HG03521 (cell line): ENCODE measurements at regions not wholly inside any gene's neighbourhood (a gene's known extent, or its start where the extent isn't known, plus 50 kb on each side); places are given as distances from the start of the nearest gene placed in this dataset.
A peak's percentile ranks its signal among the peaks of the same experiment; 100 is the strongest.

Source experiments
- ATAC-seq: cut with Tn5 transposase; IDR thresholded peaks from one replicate; pipeline ENCODE4 v1.9.1; 2021; ENCODE audit warnings: mild to moderate bottlenecking, moderate library complexity; ENCODE audit not compliant: unreplicated experiment

DNA sequence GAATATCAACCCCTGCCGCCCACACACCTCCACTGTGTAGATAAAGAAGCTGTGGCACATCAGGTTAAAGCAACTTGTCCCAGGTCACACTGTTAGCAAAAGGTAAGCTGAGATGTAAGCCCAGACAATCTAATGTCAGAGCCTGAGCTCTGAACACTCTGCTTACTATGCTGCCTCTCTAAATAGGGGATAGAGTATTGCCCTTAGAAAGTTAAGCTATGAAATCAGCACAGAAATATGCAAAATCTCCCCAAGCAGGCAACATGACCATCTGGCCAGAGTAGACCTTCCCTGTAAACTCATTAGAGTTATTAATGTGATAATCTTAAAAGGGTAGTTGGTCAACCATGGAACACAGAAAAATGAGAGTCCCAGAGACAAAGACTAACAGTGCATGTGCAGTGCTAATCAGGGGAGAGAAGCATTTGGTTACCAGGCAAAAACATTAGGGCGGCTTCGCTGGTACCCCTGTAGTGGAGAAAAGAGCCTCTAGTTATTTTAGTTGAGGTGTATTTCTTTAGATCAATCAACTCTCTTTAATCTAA lies 171.0 kb downstream of the BTG1 start:
- no peak for ATAC-seq

DNA sequence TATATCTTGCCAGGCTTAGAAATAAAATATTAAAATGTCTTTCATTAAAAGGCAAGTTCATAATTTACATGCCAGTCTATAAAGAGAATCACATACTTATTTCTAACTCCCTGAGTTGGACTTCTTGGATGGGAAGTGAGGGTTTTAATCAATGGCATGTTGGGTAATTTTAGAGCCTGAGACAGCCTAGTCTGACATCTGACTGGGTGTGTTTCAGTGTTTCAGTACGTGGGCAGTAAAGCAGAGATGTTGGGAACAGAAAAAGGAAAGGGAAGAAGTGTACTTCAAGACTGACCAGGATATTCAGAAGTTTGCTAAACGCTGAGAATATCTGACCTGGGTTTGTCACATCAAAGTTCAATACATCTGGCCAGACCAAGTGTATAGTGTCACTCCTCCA lies 171.8 kb downstream of the BTG1 start:
- no peak for ATAC-seq

DNA sequence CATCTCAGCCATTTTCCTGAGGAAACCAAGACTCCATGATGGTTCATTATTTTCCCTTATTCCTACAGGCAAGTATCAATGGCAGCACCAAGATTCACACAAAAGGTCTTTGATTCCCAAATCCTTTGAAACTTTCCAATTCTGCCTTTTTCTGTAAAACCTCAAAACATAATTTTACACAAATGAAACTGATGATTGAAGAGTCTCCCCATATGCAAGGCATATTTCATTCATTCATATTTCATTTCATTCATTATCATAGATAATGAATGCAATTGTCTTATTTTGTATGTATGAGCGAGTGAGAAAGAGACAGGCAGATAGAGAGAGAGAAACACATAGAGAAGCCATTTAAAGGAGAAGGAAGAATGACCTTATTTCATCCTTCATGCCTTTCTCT lies 172.8 kb downstream of the BTG1 start:
- ATAC-seq: no peak

DNA sequence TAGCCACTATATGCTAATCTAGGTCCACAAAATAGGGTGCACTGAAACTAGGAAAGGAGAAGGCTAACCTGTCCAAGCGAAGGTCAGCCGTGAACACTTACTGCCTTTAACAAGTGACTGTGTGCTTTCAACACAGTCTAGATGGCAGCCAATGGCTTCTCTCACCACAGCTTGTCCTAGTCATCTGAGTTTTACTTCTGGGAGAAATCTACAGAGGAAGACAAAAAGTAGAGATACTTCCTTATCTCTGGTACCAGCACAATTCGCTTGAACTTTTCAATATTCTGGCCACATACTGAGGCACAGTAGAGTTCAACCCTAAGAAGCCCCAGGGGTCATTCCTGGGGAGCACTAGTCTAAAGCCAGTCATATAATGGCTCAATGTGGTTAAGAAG lies 176.9 kb downstream of the BTG1 start:
- ATAC-seq: no peak

DNA sequence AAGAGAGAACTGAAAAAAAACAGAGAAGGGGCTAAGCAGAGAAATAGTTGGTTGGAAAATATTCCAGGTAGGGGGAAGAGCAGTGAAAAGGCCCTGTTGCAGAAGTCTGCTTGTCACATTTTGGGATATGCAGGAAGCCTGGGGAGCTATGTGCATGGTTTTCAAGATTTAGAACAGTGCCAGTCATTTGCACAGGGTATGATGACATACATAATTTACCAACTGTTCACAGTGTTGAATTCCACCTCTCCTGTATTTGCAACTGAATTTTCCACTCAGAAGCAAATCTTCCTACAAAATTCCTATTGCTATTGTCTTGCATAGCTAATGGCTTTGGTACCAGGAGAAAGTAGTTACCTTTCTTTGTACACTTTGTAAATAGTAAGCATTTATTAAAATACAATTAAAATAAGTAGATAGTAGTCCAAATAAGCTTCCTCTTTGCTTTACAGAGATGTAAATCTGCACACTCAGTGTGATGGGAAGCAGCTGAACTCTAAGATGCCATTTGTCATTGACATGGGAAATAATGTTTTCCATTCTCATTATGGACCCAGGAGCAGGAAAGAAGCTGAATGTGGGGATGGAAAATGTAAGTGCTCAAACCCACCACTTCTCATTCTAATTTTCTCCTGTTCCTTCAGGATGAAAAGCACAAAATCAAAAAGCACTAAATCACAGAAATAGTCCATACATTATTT lies 177.4 kb downstream of the BTG1 start:
- no peak for ATAC-seq

DNA sequence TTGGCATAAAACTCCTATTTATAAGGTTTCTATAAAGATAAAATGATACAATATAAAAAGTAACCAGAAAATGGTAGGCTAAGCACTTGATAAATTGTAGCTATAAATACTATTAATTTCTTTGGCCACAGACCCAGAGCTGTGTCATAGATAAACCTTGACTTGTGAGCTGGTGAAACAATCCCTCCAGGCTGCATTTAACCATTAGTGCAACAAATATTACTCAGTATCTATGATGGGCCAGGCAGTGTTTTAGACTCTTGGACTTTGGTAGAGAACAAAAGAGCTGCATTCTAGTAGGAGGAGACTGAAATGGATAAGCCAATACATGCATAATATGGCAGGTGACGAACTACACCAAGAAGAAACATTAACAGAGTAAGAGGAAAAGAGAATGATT lies 178.1 kb downstream of the BTG1 start:
- no peak for ATAC-seq

DNA sequence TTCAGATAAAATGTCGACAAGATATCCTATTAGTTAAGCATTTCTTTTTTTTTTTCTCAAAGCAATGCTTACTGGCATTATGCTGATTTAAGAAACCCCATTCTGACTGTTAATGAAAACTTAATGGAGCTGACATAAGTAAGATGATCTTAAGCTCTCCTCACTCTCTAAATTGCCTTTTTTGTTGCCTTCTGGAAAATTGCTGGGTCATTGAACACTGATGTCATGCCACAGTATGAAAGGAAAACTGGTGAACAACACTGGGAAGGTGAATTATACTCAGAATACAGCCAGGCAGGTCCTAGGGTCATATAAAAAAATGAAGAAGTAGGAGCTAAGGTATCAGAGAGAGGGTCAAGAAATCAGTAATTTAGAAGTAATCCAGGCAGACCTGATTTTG lies 179.9 kb downstream of the BTG1 start:
- no peak for ATAC-seq

DNA sequence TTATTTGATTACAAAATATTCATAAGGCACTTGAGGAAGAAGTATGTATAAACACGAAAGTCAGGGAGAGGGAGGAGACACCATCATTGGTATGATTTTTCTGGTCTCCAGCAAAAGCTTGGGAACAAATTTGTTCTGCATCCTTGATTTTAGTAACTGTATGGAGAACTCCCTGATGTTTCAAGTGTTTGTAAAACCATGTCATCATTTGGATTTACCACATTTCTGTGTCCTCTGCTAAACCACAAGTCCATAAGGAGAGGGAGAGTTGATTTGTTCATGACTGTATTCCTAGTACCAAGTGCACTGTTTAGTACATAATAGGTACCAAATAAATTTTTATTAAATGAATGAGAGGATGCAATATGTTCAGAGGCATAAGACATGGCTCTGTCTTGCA lies 181.1 kb downstream of the BTG1 start:
- ATAC-seq: no peak

DNA sequence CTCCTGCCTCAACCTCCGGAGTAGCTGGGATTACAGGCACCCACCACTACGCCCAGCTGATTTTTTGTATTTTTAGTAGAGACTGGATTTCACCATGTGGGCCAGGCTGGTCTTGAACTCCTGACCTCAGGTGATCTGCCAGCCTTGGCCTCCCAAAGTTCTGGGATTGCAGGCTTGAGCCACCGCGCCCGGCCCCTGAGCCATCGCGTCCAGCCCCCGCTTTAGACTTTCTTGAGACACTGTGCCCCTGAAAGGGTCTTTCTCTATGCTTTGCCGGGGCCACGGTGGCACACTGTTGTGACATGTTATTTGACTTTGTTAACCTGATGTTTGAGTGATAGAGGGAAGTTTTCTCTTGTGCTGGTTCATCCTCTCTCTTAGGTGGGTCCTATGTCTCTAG lies 186.4 kb downstream of the BTG1 start:
- no peak for ATAC-seq

DNA sequence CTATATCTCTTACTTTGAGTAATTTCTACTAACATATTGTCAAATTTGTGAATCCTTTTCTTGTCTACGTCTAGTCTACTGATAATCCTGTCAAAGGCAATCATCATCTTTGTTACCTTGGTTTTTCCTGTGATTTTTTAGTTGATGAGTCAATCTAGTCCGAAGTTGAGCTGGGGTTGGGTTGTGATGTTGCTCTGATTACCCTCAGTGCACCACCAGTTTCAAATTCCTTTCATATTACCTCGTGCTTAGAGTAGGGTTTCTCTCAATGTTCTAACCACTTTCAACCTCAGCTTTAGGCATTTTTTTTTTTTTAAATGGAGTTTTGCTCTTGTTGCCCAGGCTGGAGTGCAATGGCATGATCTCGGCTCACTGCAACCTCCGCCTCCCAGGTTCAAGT lies 186.8 kb downstream of the BTG1 start:
- no peak for ATAC-seq

DNA sequence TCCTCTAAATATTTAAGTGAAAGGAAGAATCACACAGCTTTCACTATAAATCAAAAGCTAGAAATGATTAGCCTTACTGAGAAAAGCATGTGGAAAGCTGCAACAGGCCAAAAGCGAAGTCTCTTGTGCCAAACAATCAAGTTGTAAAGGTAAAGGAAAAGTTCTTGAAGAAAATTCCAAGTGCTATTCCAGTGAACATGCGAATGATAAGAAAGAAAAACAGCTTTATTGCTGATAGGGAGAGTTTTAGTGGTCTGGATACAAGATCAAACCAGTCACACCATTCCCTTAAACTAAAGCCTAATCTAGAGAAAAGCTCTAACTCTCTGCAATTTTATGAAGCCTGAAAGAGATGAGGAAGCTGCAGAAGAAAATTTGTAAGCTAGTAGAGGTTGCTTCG lies 190.9 kb downstream of the BTG1 start:
- ATAC-seq: no peak

DNA sequence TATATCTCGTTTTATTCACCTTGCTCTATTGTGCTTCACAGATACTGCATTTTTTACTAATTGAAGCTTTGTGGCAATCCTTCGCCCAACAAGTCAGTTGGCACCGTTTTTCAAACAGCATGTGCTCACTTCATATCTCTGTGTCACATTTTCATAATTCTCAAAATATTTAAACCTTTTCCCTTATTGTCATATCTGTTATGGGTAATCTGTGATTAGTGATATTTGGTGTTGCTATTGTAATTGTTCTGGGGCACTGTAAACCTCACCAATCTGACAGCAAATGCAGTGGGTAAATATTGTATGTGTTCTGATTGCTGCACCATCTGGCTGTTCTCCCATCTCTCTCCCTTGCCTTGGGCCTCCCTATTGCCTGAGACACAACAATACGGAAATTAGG lies 191.3 kb downstream of the BTG1 start:
- ATAC-seq: no peak

DNA sequence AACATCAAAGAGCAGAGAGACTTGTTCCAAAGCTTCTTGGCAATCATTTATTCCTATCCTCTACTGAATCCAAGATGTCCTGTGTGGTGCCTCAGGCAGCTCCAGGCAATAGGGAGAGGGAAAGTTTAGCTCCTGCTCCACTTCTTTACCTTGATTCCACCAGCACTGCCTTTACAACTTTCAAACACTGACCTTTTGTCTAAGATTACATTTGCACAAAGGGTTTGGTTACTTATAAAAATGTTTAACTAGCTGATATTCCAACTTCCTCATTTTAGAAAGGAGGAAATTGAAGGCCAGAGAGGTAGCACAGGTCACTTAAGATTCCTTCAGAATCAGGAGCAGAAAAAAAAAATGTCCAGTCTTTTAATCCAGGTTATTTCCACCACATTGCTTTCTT lies 192.7 kb downstream of the BTG1 start:
- ATAC-seq: no peak

DNA sequence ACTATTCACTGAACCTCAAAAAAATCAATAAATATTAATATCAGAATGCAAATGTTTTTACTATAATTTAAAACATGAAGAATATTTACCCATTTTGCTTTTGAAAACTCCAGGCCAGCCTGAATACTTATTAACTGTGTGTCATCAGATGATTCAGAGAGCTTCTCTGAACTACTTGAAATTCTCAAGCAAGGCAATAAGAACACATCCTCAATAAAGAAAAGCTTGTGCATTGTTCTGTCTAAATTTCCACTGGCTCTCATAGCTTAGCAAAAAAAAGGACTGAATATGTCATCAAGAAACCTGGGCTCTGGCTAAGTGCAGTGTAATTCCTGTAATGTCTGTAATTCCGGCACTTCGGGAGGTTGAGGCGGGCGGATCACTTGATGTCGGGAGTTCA lies 194.1 kb downstream of the BTG1 start:
- no peak for ATAC-seq

DNA sequence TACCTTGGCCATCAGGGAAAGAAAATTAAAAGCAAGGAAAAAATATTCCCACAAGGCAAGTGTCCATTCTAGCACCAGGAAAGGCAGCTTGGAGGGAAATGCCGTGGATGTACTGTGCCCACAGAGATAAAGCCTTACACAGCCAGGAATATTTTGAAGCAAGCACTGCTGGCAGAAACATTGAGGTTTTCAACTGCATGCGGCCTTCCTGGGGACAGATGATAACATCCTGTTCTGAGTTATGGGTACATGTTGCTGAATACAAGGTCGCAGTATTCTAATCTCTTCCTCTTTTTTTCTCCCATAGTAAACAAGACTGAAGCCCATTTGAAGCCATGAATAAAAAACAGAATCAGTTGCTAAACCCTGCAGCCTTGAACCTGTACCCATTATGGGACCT lies 197.1 kb downstream of the BTG1 start:
- ATAC-seq: no peak

DNA sequence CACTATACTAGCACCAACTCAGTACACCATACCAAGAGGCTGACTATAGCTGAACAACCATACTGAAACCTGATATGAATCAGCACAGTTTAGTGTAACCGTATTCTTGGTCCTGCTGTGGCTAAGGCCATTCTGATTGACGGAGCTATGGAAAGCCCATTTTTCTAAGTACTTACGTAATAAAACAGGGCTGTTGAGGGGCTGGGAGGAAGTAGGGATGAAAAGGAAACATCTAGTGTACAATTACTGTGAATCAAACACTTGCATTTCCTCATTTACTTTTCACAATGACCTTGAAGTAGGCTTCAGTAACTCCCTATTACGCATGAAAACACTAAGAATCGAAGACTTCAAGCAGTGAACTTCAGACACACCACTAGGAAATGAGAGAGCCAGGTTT lies 198.2 kb downstream of the BTG1 start:
- ATAC-seq: peak; percentile 71

DNA sequence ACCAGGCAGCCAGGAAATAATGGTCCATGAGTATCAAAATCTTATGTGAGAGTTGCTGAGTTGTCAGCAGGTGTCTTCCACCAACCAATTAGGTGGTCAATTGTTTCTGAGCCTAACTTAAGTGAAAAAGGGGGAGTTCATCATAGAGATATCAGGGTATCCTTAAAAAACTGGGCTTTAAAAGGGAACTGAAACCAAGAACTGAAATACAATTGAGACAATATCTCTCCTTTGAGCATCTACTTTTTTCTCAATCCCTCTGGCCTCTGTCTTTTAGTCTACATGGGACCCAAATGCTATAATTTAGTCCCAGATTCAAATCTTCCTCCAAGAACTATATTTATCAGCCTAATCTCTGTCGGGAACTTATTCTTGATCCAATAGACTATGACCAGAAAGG lies 201.0 kb downstream of the BTG1 start:
- no peak for ATAC-seq

DNA sequence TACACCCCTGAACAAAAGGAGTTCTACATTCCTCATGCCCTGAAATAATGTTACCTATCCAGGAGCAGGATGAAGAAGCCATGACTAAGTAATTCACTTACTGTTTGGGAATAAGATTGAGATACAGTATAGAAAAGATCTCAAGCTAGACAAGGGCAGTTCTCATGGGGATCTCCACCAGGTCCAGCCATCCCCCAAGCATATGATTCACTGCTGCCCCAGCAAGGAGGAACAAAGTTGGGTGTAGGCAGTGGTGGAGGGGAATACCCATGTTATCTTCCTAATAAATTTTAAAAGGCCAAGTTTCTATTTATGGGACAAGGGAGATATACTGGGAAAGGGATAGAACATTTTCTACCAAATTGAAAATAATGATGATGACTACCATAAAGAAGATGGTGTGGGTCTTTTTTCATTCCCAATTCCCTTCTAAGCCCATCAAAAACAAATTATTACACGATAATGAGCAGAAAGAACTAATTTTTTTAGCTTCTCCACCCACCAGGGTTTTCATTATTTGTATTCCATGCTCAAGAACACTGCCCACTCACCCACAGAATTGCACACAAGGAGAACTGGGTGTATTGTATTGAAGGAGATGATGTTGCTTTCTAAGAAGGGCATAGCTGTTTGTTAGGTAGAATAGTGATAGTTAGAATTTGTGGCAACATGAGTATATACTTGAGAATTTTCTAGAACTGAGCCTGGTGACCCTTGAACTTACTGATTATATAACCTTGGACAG lies 204.6 kb downstream of the BTG1 start:
- no peak for ATAC-seq

DNA sequence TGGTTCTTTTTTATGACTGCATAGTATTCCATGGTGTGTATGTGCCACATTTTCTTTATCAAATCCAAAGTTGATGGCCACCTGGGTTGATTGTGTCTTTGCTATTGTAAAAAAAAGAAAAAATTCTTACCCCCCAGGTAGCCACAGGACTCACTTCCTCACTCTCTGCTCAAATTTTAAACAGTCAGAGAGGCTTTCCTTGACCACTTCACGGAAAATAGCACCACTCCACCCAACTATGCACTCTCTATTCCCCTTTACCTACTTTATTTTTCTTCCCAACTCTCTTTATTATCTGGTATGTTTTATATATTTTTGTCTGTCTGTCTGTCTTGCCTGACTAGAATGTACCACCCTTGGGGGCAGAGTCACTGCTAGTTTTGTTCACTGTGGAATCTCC lies 205.3 kb downstream of the BTG1 start:
- no peak for ATAC-seq

DNA sequence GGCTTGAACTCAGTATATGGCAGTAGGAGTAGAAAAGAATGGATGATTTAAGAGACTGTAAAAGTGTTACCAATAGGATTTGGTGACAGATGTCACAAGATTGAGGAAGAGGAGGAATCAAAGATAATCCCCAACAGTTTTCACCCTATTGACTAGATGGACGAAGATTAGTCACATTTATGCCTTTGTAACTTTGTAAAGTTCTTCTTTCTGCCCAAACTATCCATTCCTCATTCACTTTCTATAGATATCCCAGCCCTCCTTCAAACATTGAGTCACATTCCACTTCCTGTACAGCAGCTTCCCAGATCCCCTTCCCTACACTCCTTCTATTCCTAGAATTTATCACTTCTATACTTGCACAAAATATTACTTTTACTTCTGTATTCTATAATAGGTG lies 207.9 kb downstream of the BTG1 start:
- ATAC-seq: no peak

DNA sequence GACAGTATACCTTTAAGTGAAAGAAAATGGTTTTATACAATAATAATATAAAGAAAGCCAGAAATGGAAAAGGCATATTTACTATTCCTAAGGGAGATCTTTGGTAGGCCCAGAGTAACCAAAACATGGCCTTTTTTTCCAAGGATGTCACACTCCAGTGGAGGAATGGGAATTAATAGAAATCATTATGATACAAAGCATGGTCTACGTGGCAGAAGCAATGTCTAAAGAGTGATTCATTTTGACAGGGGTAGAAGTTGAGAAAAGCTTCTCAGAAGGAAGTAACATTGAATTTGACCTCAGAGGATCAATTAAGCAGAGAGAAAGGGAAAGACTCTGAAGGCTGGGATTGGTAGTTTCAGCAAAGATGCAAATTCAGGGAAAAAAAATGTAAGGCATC lies 208.6 kb downstream of the BTG1 start:
- ATAC-seq: no peak

DNA sequence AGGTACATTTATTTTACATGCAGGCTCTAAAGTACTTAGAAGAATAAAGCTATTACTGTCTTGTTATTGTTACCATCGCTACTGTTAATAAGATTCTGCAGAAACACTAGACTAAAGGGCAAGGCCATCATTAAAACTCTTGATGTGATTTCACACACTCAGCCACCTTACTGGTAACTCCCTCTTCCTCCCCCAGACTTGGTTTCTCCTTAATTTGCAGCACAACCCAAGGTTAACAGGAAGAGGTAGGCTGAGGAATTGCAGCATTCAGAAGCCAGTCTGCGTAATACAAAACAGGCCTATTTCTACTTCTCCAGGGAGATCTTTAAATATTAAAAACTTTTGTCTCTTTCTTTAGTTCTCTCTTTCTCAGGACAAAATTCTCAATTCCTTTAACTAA lies 210.3 kb downstream of the BTG1 start:
- no peak for ATAC-seq

DNA sequence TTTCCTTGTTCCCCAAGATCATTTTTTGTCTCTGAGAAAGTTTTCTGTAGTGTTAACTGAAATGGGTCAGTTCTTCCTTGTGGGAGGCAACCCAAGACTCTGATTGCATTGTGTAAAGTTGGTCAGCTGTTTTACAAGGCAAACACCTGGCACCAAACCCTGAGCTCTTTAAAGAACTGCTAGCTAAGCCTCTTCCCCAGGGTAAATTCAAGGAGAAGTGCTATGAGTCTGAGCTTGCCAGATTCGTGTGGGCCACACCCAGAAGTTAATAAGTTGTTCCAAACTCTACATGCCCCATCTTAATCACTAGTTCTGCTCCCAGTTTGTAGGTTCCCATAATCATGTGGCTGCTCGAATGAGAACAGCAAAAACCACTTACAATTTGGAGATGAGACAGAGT lies 214.5 kb downstream of the BTG1 start:
- no peak for ATAC-seq
